Activated naive CD4-positive, alpha-beta T cell treated with anti-CD3 and anti-CD28 coated beads, Interleukin-2, amount 10 ng/mL, durations not matched to agents 7 days and 5 days (primary cell): ENCODE measurements at regions not wholly inside any gene's neighbourhood (a gene's known extent, or its start where the extent isn't known, plus 50 kb on each side); places are given as distances from the start of the nearest gene placed in this dataset.

Source experiments
- CTCF ChIA-PET: fragments of 350-600 bp; sonication (Branson Sonifier 250); formaldehyde crosslinking; loops from one replicate; lab custom pipeline; 2021; ENCODE audit warnings: antibody characterized with exemption; lab: Charles Lee
- DNase-seq: peaks from one replicate; pipeline ENCODE4 v3.0.0-alpha.2; 2020
- H3K27ac Mint-ChIP-seq: one replicate; pipeline ENCODE4 v1.8.0; 2021; ENCODE audit warnings: mild to moderate bottlenecking, moderate library complexity, mixed read lengths
- H3K27me3 Mint-ChIP-seq: one replicate; pipeline ENCODE4 v1.8.0; 2021; ENCODE audit warnings: mild to moderate bottlenecking, mixed read lengths
- H3K36me3 Mint-ChIP-seq: one replicate; pipeline ENCODE4 v1.8.0; 2021; ENCODE audit warnings: mixed read lengths
- H3K4me1 Mint-ChIP-seq: one replicate; pipeline ENCODE4 v1.8.0; 2021; ENCODE audit warnings: mixed read lengths
- H3K4me3 Mint-ChIP-seq: one replicate; pipeline ENCODE4 v1.8.0; 2021; ENCODE audit warnings: mild to moderate bottlenecking, moderate library complexity, mixed read lengths
- H3K9me3 Mint-ChIP-seq: one replicate; pipeline ENCODE4 v1.8.0; 2021; ENCODE audit warnings: mixed read lengths

DNA sequence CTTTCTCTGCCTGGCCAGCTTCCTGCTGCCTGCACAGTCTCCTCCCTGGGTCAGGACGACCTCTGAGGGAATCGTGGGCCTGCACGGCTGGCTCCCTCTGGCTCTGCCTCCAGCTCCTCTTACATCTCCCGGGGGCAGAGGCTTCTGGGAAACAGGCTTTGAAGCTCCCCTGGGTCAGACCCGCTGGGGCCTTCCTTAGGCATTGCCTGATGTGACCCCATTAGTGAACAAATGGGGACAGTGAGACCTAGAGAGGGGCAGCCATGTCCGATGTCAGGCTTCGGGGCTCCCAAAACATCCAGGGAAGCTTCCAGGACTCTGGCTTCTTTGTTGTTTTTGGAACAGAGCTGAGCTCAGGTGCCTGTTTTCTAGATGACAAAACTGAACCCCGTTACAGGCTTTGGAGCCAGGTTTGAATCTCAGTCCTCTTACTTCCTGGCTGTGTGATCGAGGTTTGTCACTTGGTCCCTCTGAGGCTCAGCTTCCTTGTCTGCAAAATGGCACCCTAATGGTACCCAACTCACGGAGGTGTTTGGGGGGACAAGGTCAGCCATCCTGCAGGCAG is 94.3 kb downstream of the CEBPB start:
- Mint-ChIP-seq H3K4me3 (no peak overlapping the region), H3K36me3 (no peaks in the 10 kb centered on the region), H3K9me3 (no peaks in the 10 kb centered on the region), H3K27ac (no peak overlapping the region), H3K27me3 (peaks cover 50% of the 10 kb centered on the region), H3K4me1 (peaks cover 5% of the 10 kb centered on the region)
- DNase-seq = no peak
- CTCF ChIA-PET = interaction anchor here (0.8 kb wide), 1 partner anchor 11 kb away, joined by 3 read pairs; no protein-coding TSS in a partner anchor

DNA sequence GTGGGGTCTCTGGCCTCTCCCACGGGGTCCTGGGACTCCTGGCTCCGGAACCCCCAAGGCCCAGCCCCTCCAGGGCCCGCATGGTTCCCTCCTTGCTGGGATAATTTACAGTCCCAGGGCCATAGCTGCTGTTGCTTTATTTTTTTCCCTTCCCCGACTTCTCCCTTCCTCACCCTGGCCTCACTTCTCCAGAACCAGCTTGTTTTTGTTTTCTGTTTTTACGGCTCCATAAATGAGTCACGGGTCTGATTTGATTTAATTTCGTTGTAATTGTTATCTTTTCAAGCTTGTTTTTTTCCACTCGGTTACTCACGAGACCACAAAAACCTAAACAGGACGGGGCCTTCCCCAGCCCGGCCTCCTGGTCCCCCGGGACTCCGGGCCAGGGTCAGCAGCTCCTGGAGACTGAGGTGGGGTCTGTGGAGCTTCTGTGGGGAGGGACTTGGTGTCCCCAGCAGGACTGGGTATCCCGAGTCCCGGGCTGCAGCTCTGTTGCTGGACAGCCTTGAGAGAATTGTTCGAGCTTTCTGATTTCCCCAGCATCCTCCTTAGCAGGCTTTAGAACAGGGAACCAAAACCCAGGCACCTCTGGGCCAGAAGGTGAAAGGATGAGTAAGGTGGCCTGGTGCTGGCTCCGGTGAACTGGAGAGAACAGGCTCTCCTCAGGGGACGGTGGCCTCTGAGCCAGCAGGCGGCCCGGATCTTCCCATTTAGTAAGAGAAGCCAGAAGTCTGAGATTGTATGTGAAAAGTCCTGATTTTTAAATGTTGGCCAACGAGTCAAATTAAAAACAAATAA is 94.9 kb downstream of the CEBPB start:
- Mint-ChIP-seq H3K4me3 (no peak overlapping the region), H3K27ac (no peak overlapping the region), H3K4me1 (peaks cover 5% of the 10 kb centered on the region), H3K27me3 (peaks cover 47% of the 10 kb centered on the region), H3K9me3 (no peaks in the 10 kb centered on the region), H3K36me3 (no peaks in the 10 kb centered on the region)
- DNase-seq = no peak
- CTCF ChIA-PET = interaction anchor here (0.8 kb wide), 1 partner anchor 10 kb away, joined by 3 read pairs; no protein-coding TSS in a partner anchor

DNA sequence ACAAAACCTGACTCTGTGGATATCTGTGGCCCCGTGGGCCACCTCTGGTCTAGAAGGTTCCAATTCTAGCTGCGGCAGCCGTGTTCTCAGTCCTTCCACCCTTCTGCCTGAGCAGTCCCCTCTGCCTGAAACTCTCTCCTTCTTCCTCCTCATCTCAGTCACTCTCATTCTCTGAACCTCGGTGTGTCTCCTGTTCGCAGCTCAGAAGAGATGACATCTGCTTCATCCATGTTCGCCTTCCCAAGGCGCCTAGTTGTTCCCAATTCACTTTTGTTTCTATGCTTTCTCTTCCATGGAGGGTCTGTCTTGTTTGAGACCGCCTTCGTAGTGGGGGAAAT is 95.5 kb downstream of the CEBPB start:
- H3K27me3 Mint-ChIP-seq = peaks cover 50% of the 10 kb centered on the region
- peaks cover 5% of the 10 kb centered on the region for H3K4me1 Mint-ChIP-seq
- CTCF ChIA-PET = no interaction called here
- no peak overlapping the region for H3K27ac Mint-ChIP-seq
- no peak for DNase-seq
- no peaks in the 10 kb centered on the region for H3K36me3 Mint-ChIP-seq
- H3K4me3 Mint-ChIP-seq = no peak overlapping the region
- H3K9me3 Mint-ChIP-seq = no peaks in the 10 kb centered on the region

DNA sequence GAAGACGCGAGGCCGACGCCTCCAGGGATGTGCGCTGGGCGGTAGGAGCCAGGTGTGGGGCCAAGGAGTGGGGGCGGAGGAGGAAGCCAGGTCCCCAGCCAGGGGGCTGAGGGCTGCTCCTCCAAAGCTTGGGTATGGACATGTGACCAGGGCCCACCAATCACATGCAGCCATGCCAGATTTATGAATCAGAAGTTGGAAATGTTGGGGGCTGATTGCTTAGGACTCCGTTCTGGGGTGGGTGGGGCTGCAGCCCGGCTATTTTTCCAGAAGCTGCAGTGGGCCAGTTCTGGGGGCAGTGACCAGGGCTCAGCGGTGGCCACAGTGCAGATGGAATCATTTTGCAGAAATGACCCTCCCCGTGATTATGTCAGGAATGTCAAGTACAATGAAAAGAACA is 96.0 kb downstream of the CEBPB start:
- Mint-ChIP-seq H3K4me1 (peaks cover 5% of the 10 kb centered on the region), H3K27me3 (peaks cover 51% of the 10 kb centered on the region), H3K4me3 (no peak overlapping the region), H3K9me3 (no peaks in the 10 kb centered on the region), H3K36me3 (no peaks in the 10 kb centered on the region), H3K27ac (no peak overlapping the region)
- no peak for DNase-seq
- CTCF ChIA-PET = no interaction called here

DNA sequence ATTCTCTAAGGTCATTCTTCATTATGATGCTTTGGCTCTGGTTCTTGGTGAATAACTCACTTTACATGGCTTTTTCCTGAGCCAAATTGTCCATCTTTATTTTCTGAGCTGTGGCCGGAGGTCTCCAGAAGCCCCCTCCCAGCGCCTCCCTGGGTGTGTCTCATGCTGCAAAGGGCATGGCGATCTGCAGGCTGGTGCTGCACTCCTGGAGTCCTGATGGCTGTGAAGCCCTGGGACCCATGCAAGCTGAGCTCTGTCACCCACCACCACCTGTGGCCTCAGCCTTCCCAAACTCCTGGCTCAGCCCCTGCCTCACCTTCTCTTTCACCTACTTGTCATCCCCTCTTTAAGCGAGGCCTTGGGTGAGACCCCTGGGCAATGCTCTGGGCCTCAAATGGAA is 96.9 kb downstream of the CEBPB start:
- H3K36me3 Mint-ChIP-seq = no peaks in the 10 kb centered on the region
- DNase-seq = no peak
- H3K27me3 Mint-ChIP-seq = peaks cover 41% of the 10 kb centered on the region
- CTCF ChIA-PET = no interaction called here
- H3K9me3 Mint-ChIP-seq = no peaks in the 10 kb centered on the region
- no peak overlapping the region for H3K27ac Mint-ChIP-seq
- no peak overlapping the region for H3K4me3 Mint-ChIP-seq
- peaks cover 7% of the 10 kb centered on the region for H3K4me1 Mint-ChIP-seq

DNA sequence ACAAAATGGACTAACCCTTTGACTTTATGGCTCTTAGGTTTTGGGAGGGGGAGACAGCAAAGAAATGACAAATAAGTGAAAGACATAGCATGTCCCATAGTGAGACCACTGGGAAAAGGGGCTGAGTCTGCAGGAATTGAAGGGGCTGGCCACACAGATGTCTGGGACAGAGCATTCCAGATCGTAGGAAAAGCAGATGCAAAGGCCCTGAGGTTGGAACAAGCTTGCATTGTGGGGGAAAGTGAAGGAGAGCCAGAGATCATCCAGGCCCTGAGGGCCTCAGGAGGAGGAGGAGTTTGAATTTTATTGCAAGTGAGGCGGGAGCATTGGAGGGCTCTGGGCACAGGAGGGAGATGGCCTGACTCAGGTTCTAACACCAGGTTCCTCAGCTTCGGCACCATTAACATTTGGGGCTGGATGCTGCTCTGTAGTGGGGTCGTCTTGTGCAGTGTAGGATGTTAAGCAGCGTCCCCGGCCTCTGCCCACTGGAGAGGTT is 97.5 kb downstream of the CEBPB start:
- H3K27me3 Mint-ChIP-seq = peaks cover 35% of the 10 kb centered on the region

DNA sequence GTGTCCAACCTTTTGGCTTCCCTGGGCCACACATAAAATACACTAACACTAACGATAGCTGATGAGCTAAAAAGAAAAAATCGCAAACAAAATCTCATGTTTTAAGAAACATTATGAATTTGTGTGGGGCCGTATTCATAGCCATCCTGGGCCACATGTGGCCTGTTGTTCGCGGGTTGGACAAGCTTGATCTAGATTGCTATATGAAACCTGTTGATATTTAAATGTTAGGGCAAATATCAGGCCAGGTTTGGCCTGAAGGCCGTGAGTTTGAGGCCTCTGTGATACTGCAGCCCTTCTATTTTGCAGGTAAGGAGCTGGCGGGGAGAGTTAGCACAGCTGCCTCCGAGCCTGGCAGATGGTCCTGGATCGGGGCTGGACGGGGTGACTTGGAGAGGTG is 99.0 kb downstream of the CEBPB start:
- CTCF ChIA-PET = no interaction called here
- Mint-ChIP-seq H3K4me3 (no peak overlapping the region), H3K27ac (no peak overlapping the region), H3K4me1 (peaks cover 10% of the 10 kb centered on the region), H3K27me3 (peaks cover 35% of the 10 kb centered on the region), H3K9me3 (no peaks in the 10 kb centered on the region), H3K36me3 (no peaks in the 10 kb centered on the region)
- no peak for DNase-seq

More for the DNA sequence above, 97.5 kb downstream of the CEBPB start:
- CTCF ChIA-PET = no interaction called here
- DNase-seq = no peak
- Mint-ChIP-seq H3K4me1 (peaks cover 12% of the 10 kb centered on the region), H3K27ac (no peak overlapping the region), H3K4me3 (no peak overlapping the region), H3K9me3 (no peaks in the 10 kb centered on the region), H3K36me3 (no peaks in the 10 kb centered on the region)

DNA sequence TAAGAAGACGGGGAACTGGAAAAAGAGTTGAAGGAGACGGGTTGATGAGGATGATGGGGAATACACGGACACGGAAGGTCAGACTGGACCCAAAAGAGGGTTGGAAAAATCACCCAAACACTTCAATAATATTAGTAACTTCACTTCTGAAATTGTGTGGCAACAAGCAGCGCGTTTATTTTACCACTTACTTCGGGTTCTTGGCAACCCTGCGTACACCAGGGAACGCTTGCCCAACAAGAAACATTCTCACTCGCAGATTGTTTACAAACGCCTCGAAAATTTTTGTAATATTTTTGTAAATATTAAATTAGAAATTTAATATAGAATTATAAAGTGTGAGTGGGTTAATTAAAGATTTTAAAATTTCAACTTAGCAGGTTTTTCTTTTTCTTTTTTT is 99.5 kb downstream of the CEBPB start:
- H3K36me3 Mint-ChIP-seq = no peaks in the 10 kb centered on the region
- H3K4me3 Mint-ChIP-seq = no peak overlapping the region
- H3K27me3 Mint-ChIP-seq = peaks cover 35% of the 10 kb centered on the region

DNA sequence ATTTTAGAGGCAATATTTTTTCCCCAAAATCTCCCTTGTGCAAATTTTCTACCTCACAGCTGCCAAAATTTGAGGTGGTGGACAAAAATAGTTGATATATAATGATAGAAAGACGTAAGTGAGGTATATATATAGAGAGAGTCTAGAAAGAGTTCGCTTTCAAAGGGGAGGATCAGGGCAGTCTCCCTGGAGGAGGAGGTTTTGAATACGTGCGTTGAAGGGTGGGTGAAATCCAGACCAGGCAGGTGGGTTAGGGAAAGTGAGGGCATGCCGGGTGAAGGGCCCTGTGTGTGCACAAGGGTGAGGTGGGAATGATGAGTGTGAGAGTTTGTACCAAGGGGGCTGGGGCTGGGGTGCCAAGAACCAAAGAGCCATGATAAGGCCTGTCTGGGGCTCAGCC is 100.2 kb downstream of the CEBPB start:
- no peak overlapping the region for H3K27ac Mint-ChIP-seq
- DNase-seq = no peak
- no peaks in the 10 kb centered on the region for H3K36me3 Mint-ChIP-seq
- no peaks in the 10 kb centered on the region for H3K9me3 Mint-ChIP-seq
- peaks cover 35% of the 10 kb centered on the region for H3K27me3 Mint-ChIP-seq
- CTCF ChIA-PET = interaction anchor here (1.0 kb wide), 1 partner anchor 9 kb away, joined by 3 read pairs; no protein-coding TSS in a partner anchor
- H3K4me1 Mint-ChIP-seq = peaks cover 9% of the 10 kb centered on the region
- H3K4me3 Mint-ChIP-seq = no peak overlapping the region

More for the DNA sequence above, 99.5 kb downstream of the CEBPB start:
- H3K4me1 Mint-ChIP-seq = peaks cover 9% of the 10 kb centered on the region
- no peak overlapping the region for H3K27ac Mint-ChIP-seq
- no peak for DNase-seq
- CTCF ChIA-PET = no interaction called here
- no peaks in the 10 kb centered on the region for H3K9me3 Mint-ChIP-seq

DNA sequence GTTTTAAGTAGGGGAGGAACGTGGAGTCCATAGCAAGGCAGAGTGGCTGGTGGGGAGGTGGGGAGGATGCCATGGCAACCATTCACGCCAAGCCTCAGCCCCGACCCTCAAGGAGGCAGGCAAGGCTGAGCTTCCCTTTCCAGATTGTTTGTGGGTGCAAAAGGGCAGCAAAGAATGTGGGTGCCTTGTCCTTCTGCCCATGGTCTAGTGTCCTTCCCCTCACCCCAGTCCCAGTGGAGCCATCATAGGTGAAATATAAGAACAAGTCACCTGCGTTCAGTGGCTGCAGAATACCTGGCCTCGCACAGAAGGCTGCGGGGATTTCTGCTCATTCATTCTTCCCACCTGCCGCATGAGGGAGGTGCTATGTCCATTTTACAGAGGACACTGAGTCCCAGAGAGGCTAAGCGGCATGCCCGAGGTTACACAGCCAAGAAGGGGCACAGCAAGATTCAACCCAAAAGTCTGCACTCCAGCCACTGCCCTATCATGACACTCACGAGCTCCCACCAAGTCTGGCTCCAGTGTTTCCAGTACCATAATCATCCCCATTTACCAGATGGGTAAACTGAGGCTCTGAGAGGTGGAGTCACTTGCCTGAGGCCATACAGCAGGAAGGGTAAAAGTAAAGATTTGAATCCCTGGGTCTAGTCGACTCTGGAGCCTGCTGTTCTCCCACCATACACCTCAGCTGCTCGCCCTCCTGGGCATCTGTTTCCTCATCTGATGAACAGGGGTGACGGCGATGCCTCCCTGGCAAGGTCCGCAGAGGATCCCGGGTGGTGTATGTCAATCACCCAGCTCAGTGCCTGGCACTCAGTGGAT is 100.8 kb downstream of the CEBPB start:
- CTCF ChIA-PET = interaction anchor here (1.0 kb wide), 1 partner anchor 9 kb away, joined by 3 read pairs; no protein-coding TSS in a partner anchor
- Mint-ChIP-seq H3K9me3 (no peaks in the 10 kb centered on the region), H3K27ac (no peak overlapping the region), H3K36me3 (no peaks in the 10 kb centered on the region), H3K27me3 (peaks cover 30% of the 10 kb centered on the region), H3K4me3 (no peak overlapping the region), H3K4me1 (peaks cover 15% of the 10 kb centered on the region)
- no peak for DNase-seq

DNA sequence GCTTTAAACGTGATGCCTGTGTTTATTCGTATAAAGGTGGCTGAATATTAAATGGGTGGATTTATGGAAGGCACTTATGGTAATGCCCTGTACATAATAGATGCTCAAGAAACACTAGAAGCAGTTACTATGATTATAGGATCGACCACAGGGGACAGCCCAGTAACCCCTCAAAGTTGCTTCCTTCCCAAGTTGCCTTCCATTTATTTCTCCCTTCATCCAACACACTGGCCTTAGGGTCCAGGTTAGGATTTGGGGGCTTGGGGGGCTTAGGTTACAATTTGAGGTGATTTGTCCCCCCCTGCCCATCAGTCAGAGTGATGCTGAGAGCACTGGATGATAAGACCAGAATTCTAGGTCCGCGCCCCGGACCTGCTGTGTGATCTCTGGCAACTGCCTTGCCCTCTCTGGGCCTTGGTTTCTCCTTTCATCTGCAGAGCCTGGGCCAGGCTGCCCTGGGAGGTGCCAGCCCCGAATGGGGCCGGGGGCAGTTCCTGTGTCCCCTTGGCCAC is 101.5 kb downstream of the CEBPB start:
- Mint-ChIP-seq H3K27ac (no peak overlapping the region), H3K36me3 (no peaks in the 10 kb centered on the region), H3K27me3 (peaks cover 26% of the 10 kb centered on the region), H3K4me3 (no peak overlapping the region), H3K9me3 (no peaks in the 10 kb centered on the region), H3K4me1 (peaks cover 18% of the 10 kb centered on the region)
- CTCF ChIA-PET = interaction anchor here (1.0 kb wide), 2 partner anchors 9 to 10 kb away, joined by 3 read pairs; no protein-coding TSS in a partner anchor
- no peak for DNase-seq

DNA sequence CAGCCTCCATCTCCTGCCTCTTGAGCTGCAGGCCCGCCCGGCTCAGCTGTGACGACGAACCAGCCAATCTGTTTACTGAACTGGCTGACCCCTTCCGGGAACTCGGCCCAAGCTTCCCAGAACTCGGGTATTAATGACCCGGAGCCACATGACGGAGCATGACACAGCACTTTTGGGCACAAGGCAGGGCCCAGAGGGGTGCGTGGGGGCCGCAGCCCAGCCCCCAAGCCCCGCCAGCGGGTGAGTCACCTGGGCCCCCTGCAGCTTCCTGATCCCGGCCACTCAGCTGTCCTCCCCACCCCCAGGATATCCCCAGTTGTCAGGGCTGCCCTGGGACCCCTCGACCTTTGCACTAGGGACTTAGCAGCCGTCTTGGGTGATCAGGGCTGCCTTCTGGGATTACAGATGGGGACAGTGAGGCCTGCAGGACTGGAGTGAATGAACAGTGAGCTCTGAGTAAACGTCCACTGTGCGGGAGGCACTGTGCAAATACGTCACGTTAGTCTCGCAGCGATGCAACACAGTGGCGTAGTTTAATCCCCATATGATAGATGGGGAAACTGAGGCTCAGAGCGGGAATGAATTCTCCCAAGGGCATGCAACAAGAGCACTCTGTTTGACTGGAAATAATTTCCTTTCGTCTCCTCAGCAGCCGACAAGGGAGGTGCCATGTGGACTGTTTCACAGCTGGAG is 102.1 kb downstream of the CEBPB start:
- no peak overlapping the region for H3K4me3 Mint-ChIP-seq
- peaks cover 26% of the 10 kb centered on the region for H3K27me3 Mint-ChIP-seq
- H3K4me1 Mint-ChIP-seq = peaks cover 24% of the 10 kb centered on the region
- H3K27ac Mint-ChIP-seq = no peak overlapping the region
- peak; percentile 28 for DNase-seq
- H3K36me3 Mint-ChIP-seq = no peaks in the 10 kb centered on the region
- no peaks in the 10 kb centered on the region for H3K9me3 Mint-ChIP-seq
- CTCF ChIA-PET = interaction anchor here (1.0 kb wide), 1 partner anchor 10 kb away, joined by 3 read pairs; no protein-coding TSS in a partner anchor

DNA sequence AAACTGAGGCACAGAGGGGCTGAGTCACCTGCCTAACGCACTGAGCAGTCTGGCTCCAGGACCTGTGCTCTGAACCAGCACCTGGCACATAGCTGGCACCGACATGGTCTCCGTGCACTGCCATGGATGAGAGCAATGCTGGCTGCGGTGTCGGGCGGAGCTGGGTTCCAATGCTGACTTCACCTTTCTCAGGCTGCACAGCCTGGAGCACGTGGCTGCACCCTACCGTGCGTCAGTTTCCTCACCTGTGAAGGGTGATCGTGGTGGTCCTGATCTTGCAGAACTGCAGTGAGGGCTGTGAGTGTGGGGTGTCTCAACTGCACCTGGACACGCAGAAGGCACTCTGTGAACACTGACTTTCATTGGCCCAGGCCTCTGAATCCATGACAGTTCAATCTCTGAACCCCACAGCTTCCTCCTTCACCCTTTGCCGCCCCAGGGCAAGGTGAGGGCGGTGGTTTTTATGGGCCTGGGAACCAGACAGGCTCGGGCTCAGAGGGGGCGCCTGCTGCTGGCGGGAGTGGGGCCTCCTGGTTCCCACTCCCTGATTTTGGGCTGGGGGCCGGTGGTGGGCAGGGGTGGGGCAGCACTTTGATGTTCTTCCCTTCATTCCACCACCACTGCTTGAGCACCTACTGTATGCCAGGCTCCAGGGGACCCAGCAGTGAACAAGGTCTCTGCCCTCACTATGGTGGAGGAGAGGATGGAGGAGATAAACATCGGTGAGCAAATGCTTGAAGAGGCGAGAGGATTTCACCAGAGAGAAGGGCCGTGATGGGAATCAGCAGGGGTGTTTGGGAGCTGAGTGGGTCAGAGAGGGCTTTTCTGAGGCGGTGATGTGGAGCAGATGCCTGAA is 102.9 kb downstream of the CEBPB start:
- H3K36me3 Mint-ChIP-seq = no peaks in the 10 kb centered on the region
- H3K9me3 Mint-ChIP-seq = no peaks in the 10 kb centered on the region
- no peak for DNase-seq
- peaks cover 32% of the 10 kb centered on the region for H3K4me1 Mint-ChIP-seq
- H3K27ac Mint-ChIP-seq = no peak overlapping the region
- no peak overlapping the region for H3K4me3 Mint-ChIP-seq
- peaks cover 28% of the 10 kb centered on the region for H3K27me3 Mint-ChIP-seq
- CTCF ChIA-PET = interaction anchor here (1.0 kb wide), 1 partner anchor 11 kb away, joined by 3 read pairs; no protein-coding TSS in a partner anchor
